ENCODE measurements at regions not wholly inside any gene's neighbourhood (a gene's known extent, or its start where the extent isn't known, plus 50 kb on each side); places are given as distances from the start of the nearest gene placed in this dataset.

- DNase-seq: peak; percentile 11
Measured at GRCh38 chr11:19595499-19595839, 117.2 kb upstream of the NAV2 start.

- DNase-seq: peak; percentile 21
Measured at GRCh38 chr11:19594326-19594725, 118.3 kb upstream of the NAV2 start.

GRCh38 chr11:19592842-19593241 lies 119.8 kb upstream of the NAV2 start:
- DNase-seq: no peak

- DNase-seq: no peak
Measured at GRCh38 chr11:19589567-19590260, 122.9 kb upstream of the NAV2 start.

GRCh38 chr11:19587979-19588378 lies 124.7 kb upstream of the NAV2 start:
- DNase-seq: no peak

GRCh38 chr11:19580646-19581045 lies 132.0 kb upstream of the NAV2 start:
- no peak for DNase-seq

- DNase-seq: peak; percentile 15
Measured at GRCh38 chr11:19579957-19580356, 132.7 kb upstream of the NAV2 start.

- DNase-seq: no peak
Measured at GRCh38 chr11:19578871-19579270, 133.8 kb upstream of the NAV2 start.

- DNase-seq: peak; percentile 57
Measured at GRCh38 chr11:19577976-19578619, 134.5 kb upstream of the NAV2 start.

- peak; percentile 34 for DNase-seq
Measured at GRCh38 chr11:19577391-19577975, 135.2 kb upstream of the NAV2 start.

GRCh38 chr11:19576903-19577302 lies 135.7 kb upstream of the NAV2 start:
- DNase-seq: peak; percentile 20

- peak; percentile 23 for DNase-seq
Measured at GRCh38 chr11:19576054-19576453, 136.6 kb upstream of the NAV2 start.

GRCh38 chr11:19574916-19575315 lies 137.7 kb upstream of the NAV2 start:
- peak; percentile 22 for DNase-seq

- DNase-seq: peak; percentile 53
Measured at GRCh38 chr11:19573666-19574065, 139.0 kb upstream of the NAV2 start.

GRCh38 chr11:19571906-19572305 lies 140.7 kb upstream of the NAV2 start:
- DNase-seq: peak; percentile 32

- no peak for DNase-seq
Measured at GRCh38 chr11:19570889-19571288, 141.7 kb upstream of the NAV2 start.

- DNase-seq: no peak
Measured at GRCh38 chr11:19567996-19568395, 144.6 kb upstream of the NAV2 start.

- no peak for DNase-seq
Measured at GRCh38 chr11:19566583-19567379, 145.9 kb upstream of the NAV2 start.

- no peak for DNase-seq
Measured at GRCh38 chr11:19565639-19566038, 147.0 kb upstream of the NAV2 start.

GRCh38 chr11:19562156-19562555 lies 150.5 kb upstream of the NAV2 start:
- DNase-seq: no peak

- peak; percentile 10 for DNase-seq
Measured at GRCh38 chr11:19561011-19561410, 151.6 kb upstream of the NAV2 start.

GRCh38 chr11:19560156-19560555 lies 152.5 kb upstream of the NAV2 start:
- DNase-seq: peak; percentile 40

- peak; percentile 88 for DNase-seq
Measured at GRCh38 chr11:19559746-19560145, 152.9 kb upstream of the NAV2 start.

All from islet precursor cell (in vitro differentiated cells).